Activated B cell treated with CpG ODN at 0.5 μM for 24 hours (primary cell): ENCODE measurements at regions not wholly inside any gene's neighbourhood (a gene's known extent, or its start where the extent isn't known, plus 50 kb on each side); places are given as distances from the start of the nearest gene placed in this dataset.

Source experiments
- ATAC-seq: fragments of 200-7000 bp; cut with Tn5 transposase; one replicate; pipeline ENCODE4 v1.10.0; 2021; ENCODE audit warnings: low read depth, mild to moderate bottlenecking, moderate library complexity
- CTCF ChIA-PET: fragments of 350-600 bp; sonication (Branson Sonifier 250); formaldehyde crosslinking; loops from one replicate; lab custom pipeline; 2021; ENCODE audit warnings: antibody characterized with exemption; lab: Charles Lee
- POLR2A ChIA-PET: fragments of 350-600 bp; sonication (Branson Sonifier 250); formaldehyde crosslinking; loops from one replicate; lab custom pipeline; 2021; ENCODE audit warnings: antibody characterized with exemption; lab: Charles Lee
- DNase-seq: peaks from one replicate; pipeline ENCODE4 v3.0.0; 2022
- H3K27ac Mint-ChIP-seq: one replicate; pipeline ENCODE4 v1.8.0; 2020; ENCODE audit warnings: mixed read lengths
- H3K27me3 Mint-ChIP-seq: one replicate; pipeline ENCODE4 v1.8.0; 2021; ENCODE audit warnings: mixed read lengths
- H3K36me3 Mint-ChIP-seq: one replicate; pipeline ENCODE4 v1.8.0; 2021; ENCODE audit warnings: low read depth, mixed read lengths
- H3K4me1 Mint-ChIP-seq: one replicate; pipeline ENCODE4 v1.8.0; 2021; ENCODE audit warnings: mixed read lengths
- H3K4me3 Mint-ChIP-seq: one replicate; pipeline ENCODE4 v1.8.0; 2020; ENCODE audit warnings: mild to moderate bottlenecking, mixed read lengths
- H3K9me3 Mint-ChIP-seq: one replicate; pipeline ENCODE4 v1.8.0; 2020; ENCODE audit warnings: mixed read lengths
- CTCF ChIP-seq: fragments of 200-600 bp; IDR thresholded peaks from one replicate; pipeline ENCODE4 v1.8.0; 2022; ENCODE audit warnings: antibody characterized with exemption, mild to moderate bottlenecking
- intact Hi-C: fragments of 100-400 bp; cut with micrococcal nuclease; formaldehyde crosslinking; loops from one replicate; pipeline ENCODE4 v1.15.1; 2024

DNA sequence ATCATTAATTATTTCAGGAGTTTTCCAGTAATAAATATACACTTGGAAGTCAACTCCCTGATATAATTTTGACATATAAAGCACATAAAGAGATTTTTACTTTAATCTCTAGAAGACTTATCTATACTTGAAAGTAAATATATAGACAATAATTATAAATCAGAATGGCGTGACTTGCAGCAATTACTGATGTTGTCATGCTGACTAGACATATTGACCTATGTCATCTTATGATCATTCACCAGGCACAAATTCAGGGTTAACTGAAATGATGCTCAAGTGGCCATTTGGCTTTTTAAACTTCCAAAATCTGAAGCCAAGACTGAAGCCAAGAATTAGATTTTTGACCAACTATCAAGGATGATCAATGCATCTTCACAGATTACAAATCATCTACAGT is 192.2 kb downstream of the MCHR2 start:
- TF ChIP-seq CTCF: no peak
- Mint-ChIP-seq H3K4me1 (no peaks in the 10 kb centered on the region), H3K9me3 (no peaks in the 10 kb centered on the region), H3K27me3 (peaks cover 4% of the 10 kb centered on the region), H3K36me3 (no peaks in the 10 kb centered on the region), H3K27ac (no peak overlapping the region), H3K4me3 (no peak overlapping the region)
- ATAC-seq: no peak
- ChIA-PET POLR2A (no interaction called here), CTCF (no interaction called here)
- intact Hi-C loops: no loop called here
- no peak for DNase-seq

DNA sequence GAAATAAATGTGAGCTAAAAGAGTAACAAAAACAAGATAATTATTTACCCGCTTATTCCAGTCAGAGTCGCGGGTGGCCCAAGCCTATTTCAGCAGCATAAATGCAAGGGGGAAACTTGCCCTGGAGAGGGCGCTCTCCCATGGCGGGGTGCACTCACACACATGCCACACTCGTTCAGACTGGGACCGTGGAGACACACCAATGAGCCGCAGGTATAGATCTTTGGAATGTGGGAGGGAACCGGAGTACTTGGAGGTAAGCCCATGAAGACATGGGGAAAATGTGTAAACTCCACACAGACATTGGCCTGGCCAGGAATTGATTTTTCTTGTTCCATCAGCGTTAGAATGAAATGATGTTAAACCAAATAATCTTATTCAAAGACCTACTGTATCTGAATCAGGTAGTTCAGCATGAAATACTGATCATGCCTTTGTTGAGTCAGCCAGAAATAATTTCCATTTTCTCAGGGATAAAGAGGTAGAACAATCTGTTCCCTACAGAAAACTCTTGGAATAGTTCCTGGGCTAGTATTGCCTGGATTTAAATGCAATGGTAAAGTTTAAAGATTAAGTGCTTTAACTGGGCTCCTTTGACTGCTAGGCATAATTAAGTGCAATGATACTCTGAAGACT is 191.5 kb downstream of the MCHR2 start:
- CTCF ChIA-PET: no interaction called here
- H3K27ac Mint-ChIP-seq: no peak overlapping the region

DNA sequence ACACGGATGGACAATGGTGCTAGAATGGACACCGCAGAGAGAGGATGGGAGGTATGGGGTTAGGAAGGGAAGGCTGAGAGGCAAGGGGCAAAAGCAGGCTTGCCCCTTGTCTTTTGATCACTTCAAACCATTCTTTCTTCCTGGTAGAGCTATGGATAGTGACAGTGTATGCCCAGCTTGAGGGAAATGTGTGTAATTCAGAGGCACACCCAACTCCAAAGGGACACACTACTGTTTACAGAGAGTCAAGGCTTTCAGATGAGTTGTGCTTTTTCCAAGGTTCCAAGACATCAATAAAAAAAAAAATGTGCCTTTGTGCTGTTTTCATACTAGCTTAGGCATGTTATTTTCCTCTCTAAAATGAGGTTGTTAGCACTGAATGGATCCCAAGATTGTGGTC is 185.0 kb downstream of the MCHR2 start:
- ATAC-seq (no peak), DNase-seq (no peak)
- Mint-ChIP-seq H3K4me3 (no peak overlapping the region), H3K36me3 (no peaks in the 10 kb centered on the region), H3K27ac (no peak overlapping the region), H3K9me3 (no peaks in the 10 kb centered on the region), H3K4me1 (no peaks in the 10 kb centered on the region), H3K27me3 (peaks cover 11% of the 10 kb centered on the region)
- CTCF ChIA-PET: no interaction called here
- POLR2A ChIA-PET: no interaction called here
- intact Hi-C loops: no loop called here
- no peak for TF ChIP-seq CTCF

More for the DNA sequence above, 191.5 kb downstream of the MCHR2 start:
- Mint-ChIP-seq H3K4me1 (no peaks in the 10 kb centered on the region), H3K4me3 (no peak overlapping the region), H3K9me3 (no peaks in the 10 kb centered on the region), H3K36me3 (no peaks in the 10 kb centered on the region), H3K27me3 (peaks cover 4% of the 10 kb centered on the region)
- intact Hi-C loops: no loop called here
- POLR2A ChIA-PET: no interaction called here
- no peak for ATAC-seq
- no peak for DNase-seq
- no peak for TF ChIP-seq CTCF

GRCh38 chr6:99810295-99810694 is 183.7 kb downstream of the MCHR2 start:
- H3K4me1 Mint-ChIP-seq: no peaks in the 10 kb centered on the region
- no peaks in the 10 kb centered on the region for H3K9me3 Mint-ChIP-seq
- no peaks in the 10 kb centered on the region for H3K36me3 Mint-ChIP-seq
- ATAC-seq (no peak), DNase-seq (no peak)
- ChIA-PET POLR2A (no interaction called here), CTCF (no interaction called here)
- H3K4me3 Mint-ChIP-seq: no peak overlapping the region
- intact Hi-C loops: no loop called here
- H3K27me3 Mint-ChIP-seq: peaks cover 11% of the 10 kb centered on the region
- TF ChIP-seq CTCF: no peak
- H3K27ac Mint-ChIP-seq: no peak overlapping the region

DNA sequence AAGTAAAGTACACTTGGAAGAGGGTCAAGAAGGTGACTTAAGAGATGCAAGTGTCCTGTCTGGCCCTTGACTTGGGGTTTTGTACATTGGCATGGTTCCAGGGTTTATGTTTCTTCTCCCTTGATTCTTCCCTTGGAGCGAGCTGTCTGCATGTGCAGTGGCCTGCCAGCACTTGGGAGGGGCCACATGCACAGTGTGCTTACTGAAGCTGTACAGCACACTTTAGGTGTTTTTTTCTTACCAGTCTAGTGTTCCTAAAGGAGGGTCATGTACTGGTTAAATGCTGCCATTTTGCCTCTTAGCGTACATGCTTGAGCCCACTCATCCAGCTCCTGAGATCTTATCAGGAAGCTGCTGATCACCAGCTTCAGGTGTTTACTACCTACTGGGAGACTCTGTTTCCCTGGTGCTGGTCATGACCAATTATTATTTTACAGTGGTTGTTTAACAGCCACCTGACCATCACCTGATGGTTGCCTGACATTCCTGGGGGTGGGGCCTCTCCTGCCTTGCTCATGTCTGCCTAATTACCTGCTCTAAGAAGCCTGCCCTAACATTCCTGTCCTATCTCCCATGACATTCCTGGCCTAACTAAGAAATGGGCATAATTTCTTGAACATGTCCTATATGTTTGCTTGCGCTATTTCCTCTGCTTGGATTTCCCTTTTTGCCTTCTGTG is 182.9 kb downstream of the MCHR2 start:
- Mint-ChIP-seq H3K36me3 (no peaks in the 10 kb centered on the region), H3K9me3 (no peaks in the 10 kb centered on the region), H3K4me1 (no peaks in the 10 kb centered on the region), H3K27ac (no peak overlapping the region), H3K4me3 (no peak overlapping the region), H3K27me3 (peaks cover 11% of the 10 kb centered on the region)
- ATAC-seq (no peak), DNase-seq (no peak)
- CTCF ChIA-PET: no interaction called here
- TF ChIP-seq CTCF: no peak
- intact Hi-C loops: no loop called here
- POLR2A ChIA-PET: no interaction called here
